ENCODE measurements at regions not wholly inside any gene's neighbourhood (a gene's known extent, or its start where the extent isn't known, plus 50 kb on each side); places are given as distances from the start of the nearest gene placed in this dataset.
"Not testable (repeated sequence)": the region's sequence is repeated elsewhere in the genome, so short reads cannot be mapped to it uniquely, and the experiment has no call there.

- H3K36me3 ChIP-seq (ENCODE audit: low read depth): no peaks in the 10 kb centered on the region
- no peaks in the 10 kb centered on the region for H3K9me2 ChIP-seq (ENCODE audit: insufficient read depth)
- H3K9me3 ChIP-seq (ENCODE audit: low read depth): no peaks in the 10 kb centered on the region
- H2AFZ ChIP-seq: no peak overlapping the region
- H3K27ac ChIP-seq: no peak overlapping the region
- no peaks in the 10 kb centered on the region for H4K20me1 ChIP-seq (ENCODE audit: insufficient read depth)
- DNase-seq: no peak
- 13 to 30% methylated on average over 2 of the region's 2 CpGs for WGBS, 2 experiments (ENCODE audit: low coverage in 1 of 2, low lambda C conversion rate in 2 of 2, missing lambda C conversion rate in 2 of 2)
- no peak overlapping the region for H3K9ac ChIP-seq
- in situ Hi-C loops (cut with MboI): no loop called here
- H3K27me3 ChIP-seq (replicated peaks; ENCODE audit: insufficient read depth): no peaks in the 10 kb centered on the region
- no peak overlapping the region for H3K4me3 ChIP-seq
- no peaks in the 10 kb centered on the region for H3K79me2 ChIP-seq (ENCODE audit: insufficient read depth)
- H3F3A ChIP-seq (ENCODE audit: insufficient read depth): no peaks in the 10 kb centered on the region
- no peak overlapping the region for H3K4me2 ChIP-seq (ENCODE audit: unreplicated experiment)
- no peak for TF ChIP-seq EZH2phosphoT487 (IDR thresholded peaks at IDR 0.05; ENCODE audit: insufficient read depth, low read depth)
- no peak for TF ChIP-seq EZH2 (IDR thresholded peaks at IDR 0.05; ENCODE audit: insufficient read depth, poor library complexity, severe bottlenecking)
- H3K4me1 ChIP-seq (ENCODE audit: insufficient read depth): no peaks in the 10 kb centered on the region
These were observed 1427.2 kb upstream of the PCDH10 start for GRCh38 chr4:131721883-131722282.

GRCh38 chr4:131723069-131723468 lies 1426.0 kb upstream of the PCDH10 start:
- H2AFZ ChIP-seq; H3K27ac ChIP-seq; H3K9me3 ChIP-seq (ENCODE audit: low read depth); H3K36me3 ChIP-seq (ENCODE audit: low read depth); H3F3A ChIP-seq (ENCODE audit: insufficient read depth); H4K20me1 ChIP-seq (ENCODE audit: insufficient read depth); DNase-seq; H3K79me2 ChIP-seq (ENCODE audit: insufficient read depth); H3K4me2 ChIP-seq (ENCODE audit: unreplicated experiment); H3K9ac ChIP-seq; in situ Hi-C loops (cut with MboI); H3K27me3 ChIP-seq (replicated peaks; ENCODE audit: insufficient read depth); H3K4me1 ChIP-seq (ENCODE audit: insufficient read depth); H3K9me2 ChIP-seq (ENCODE audit: insufficient read depth); H3K4me3 ChIP-seq: not testable (repeated sequence)
- 82 to 85% methylated on average over 6 to 14 of the region's 24 CpGs for WGBS, 2 experiments (ENCODE audit: low coverage in 1 of 2, low lambda C conversion rate in 2 of 2, missing lambda C conversion rate in 2 of 2)

GRCh38 chr4:131724847-131725246 lies 1424.2 kb upstream of the PCDH10 start:
- H3K4me1 ChIP-seq (ENCODE audit: insufficient read depth); H3K27me3 ChIP-seq (replicated peaks; ENCODE audit: insufficient read depth); H3K9me2 ChIP-seq (ENCODE audit: insufficient read depth); H3K9me3 ChIP-seq (ENCODE audit: low read depth); H3K4me2 ChIP-seq (ENCODE audit: unreplicated experiment); H3K36me3 ChIP-seq (ENCODE audit: low read depth); H3K27ac ChIP-seq; H2AFZ ChIP-seq; H3K79me2 ChIP-seq (ENCODE audit: insufficient read depth); H3K4me3 ChIP-seq; H4K20me1 ChIP-seq (ENCODE audit: insufficient read depth); in situ Hi-C loops (cut with MboI); H3K9ac ChIP-seq; H3F3A ChIP-seq (ENCODE audit: insufficient read depth): not testable (repeated sequence)
- 96% methylated on average over 11 of the region's 37 CpGs; no CpG with 5 or more reads in 1 of the 2 experiments for WGBS, 2 experiments (ENCODE audit: low coverage in 1 of 2, low lambda C conversion rate in 2 of 2, missing lambda C conversion rate in 2 of 2)
- DNase-seq: peak; percentile 72

GRCh38 chr4:131725521-131725920 lies 1423.6 kb upstream of the PCDH10 start:
- H3F3A ChIP-seq (ENCODE audit: insufficient read depth); H3K36me3 ChIP-seq (ENCODE audit: low read depth); H3K27me3 ChIP-seq (replicated peaks; ENCODE audit: insufficient read depth); in situ Hi-C loops (cut with MboI); H3K4me3 ChIP-seq; H3K4me1 ChIP-seq (ENCODE audit: insufficient read depth); H3K9me2 ChIP-seq (ENCODE audit: insufficient read depth); DNase-seq; H3K79me2 ChIP-seq (ENCODE audit: insufficient read depth); H2AFZ ChIP-seq; H3K9me3 ChIP-seq (ENCODE audit: low read depth); H3K4me2 ChIP-seq (ENCODE audit: unreplicated experiment); H3K9ac ChIP-seq; H3K27ac ChIP-seq; H4K20me1 ChIP-seq (ENCODE audit: insufficient read depth): not testable (repeated sequence)
- WGBS, 2 experiments (ENCODE audit: low coverage in 1 of 2, low lambda C conversion rate in 2 of 2, missing lambda C conversion rate in 2 of 2): 92% methylated on average over 11 of the region's 29 CpGs; no CpG with 5 or more reads in 1 of the 2 experiments

- H3F3A ChIP-seq (ENCODE audit: insufficient read depth); H3K9me2 ChIP-seq (ENCODE audit: insufficient read depth); H4K20me1 ChIP-seq (ENCODE audit: insufficient read depth); H2AFZ ChIP-seq; H3K27me3 ChIP-seq (replicated peaks; ENCODE audit: insufficient read depth); H3K36me3 ChIP-seq (ENCODE audit: low read depth); H3K4me1 ChIP-seq (ENCODE audit: insufficient read depth); H3K4me2 ChIP-seq (ENCODE audit: unreplicated experiment); H3K9ac ChIP-seq; in situ Hi-C loops (cut with MboI); H3K9me3 ChIP-seq (ENCODE audit: low read depth); H3K27ac ChIP-seq; DNase-seq; H3K79me2 ChIP-seq (ENCODE audit: insufficient read depth); H3K4me3 ChIP-seq: not testable (repeated sequence)
- WGBS, 2 experiments (ENCODE audit: low coverage in 1 of 2, low lambda C conversion rate in 2 of 2, missing lambda C conversion rate in 2 of 2): 90 to 93% methylated on average over 22 to 26 of the region's 28 CpGs
These were observed 1422.2 kb upstream of the PCDH10 start for GRCh38 chr4:131726940-131727339.

- H3K27ac ChIP-seq; H3K9me2 ChIP-seq (ENCODE audit: insufficient read depth); H3K4me1 ChIP-seq (ENCODE audit: insufficient read depth); DNase-seq; H3K27me3 ChIP-seq (replicated peaks; ENCODE audit: insufficient read depth); H3K79me2 ChIP-seq (ENCODE audit: insufficient read depth); H4K20me1 ChIP-seq (ENCODE audit: insufficient read depth); H3F3A ChIP-seq (ENCODE audit: insufficient read depth); in situ Hi-C loops (cut with MboI); H3K9ac ChIP-seq; H3K9me3 ChIP-seq (ENCODE audit: low read depth); H3K4me3 ChIP-seq; H3K4me2 ChIP-seq (ENCODE audit: unreplicated experiment); H2AFZ ChIP-seq; H3K36me3 ChIP-seq (ENCODE audit: low read depth): not testable (repeated sequence)
- 79 to 80% methylated on average over 15 to 28 of the region's 40 CpGs for WGBS, 2 experiments (ENCODE audit: low coverage in 1 of 2, low lambda C conversion rate in 2 of 2, missing lambda C conversion rate in 2 of 2)
These were observed 1421.7 kb upstream of the PCDH10 start for GRCh38 chr4:131727418-131727817.

GRCh38 chr4:131729205-131729604 lies 1419.9 kb upstream of the PCDH10 start:
- H3K27me3 ChIP-seq (replicated peaks; ENCODE audit: insufficient read depth); H2AFZ ChIP-seq; H3K4me3 ChIP-seq; H3K4me1 ChIP-seq (ENCODE audit: insufficient read depth); H3K27ac ChIP-seq; H3K36me3 ChIP-seq (ENCODE audit: low read depth); H3K4me2 ChIP-seq (ENCODE audit: unreplicated experiment); H3F3A ChIP-seq (ENCODE audit: insufficient read depth); H3K9me2 ChIP-seq (ENCODE audit: insufficient read depth); in situ Hi-C loops (cut with MboI); H3K79me2 ChIP-seq (ENCODE audit: insufficient read depth); DNase-seq; H3K9me3 ChIP-seq (ENCODE audit: low read depth); H4K20me1 ChIP-seq (ENCODE audit: insufficient read depth); H3K9ac ChIP-seq: not testable (repeated sequence)
- WGBS, 2 experiments (ENCODE audit: low coverage in 1 of 2, low lambda C conversion rate in 2 of 2, missing lambda C conversion rate in 2 of 2): 94 to 97% methylated on average over 28 to 30 of the region's 30 CpGs

Data from GM23248 (cell line).